ENCODE measurements at regions not wholly inside any gene's neighbourhood (a gene's known extent, or its start where the extent isn't known, plus 50 kb on each side); places are given as distances from the start of the nearest gene placed in this dataset.
A peak's percentile ranks its signal among the peaks of the same experiment; 100 is the strongest.

GRCh38 chr3:147297761-147298350, 108.5 kb downstream of the ZIC4 start:
- Histone ChIP-seq H3K4me3 (no peak overlapping the region), H3K4me1 (ENCODE audit: insufficient read depth) (no peaks in the 10 kb centered on the region), H3K79me2 (replicated peaks; ENCODE audit: insufficient read depth) (no peaks in the 10 kb centered on the region), H3K9me2 (ENCODE audit: insufficient read depth) (no peaks in the 10 kb centered on the region), H3K36me3 (ENCODE audit: insufficient read depth) (no peaks in the 10 kb centered on the region), H3K27ac (ENCODE audit: low read depth) (no peak overlapping the region), H4K20me1 (replicated peaks; ENCODE audit: insufficient read depth) (no peaks in the 10 kb centered on the region), H3K27me3 (ENCODE audit: insufficient read depth) (no peaks in the 10 kb centered on the region), H2AFZ (no peak overlapping the region), H3F3A (replicated peaks; ENCODE audit: low read depth) (no peaks in the 10 kb centered on the region), H3K4me2 (no peak overlapping the region)
- peaks cover 12% of the 10 kb centered on the region for H3K4me1 Mint-ChIP-seq
- no peaks in the 10 kb centered on the region for H3K27me3 Mint-ChIP-seq (ENCODE audit: insufficient read depth, low read depth, poor library complexity)
- H3K27ac Mint-ChIP-seq: no peak overlapping the region
- no peak overlapping the region for H3K4me3 Mint-ChIP-seq
- ATAC-seq (peak; percentile 33; the same call in 1 of the 3 replicates), DNase-seq (ENCODE audit: low spot score) (no peak)
- H3K36me3 Mint-ChIP-seq (ENCODE audit: low read depth): no peaks in the 10 kb centered on the region
- H3K9me3 Mint-ChIP-seq: no peaks in the 10 kb centered on the region
- TF ChIP-seq CTCF (conservative IDR thresholded peaks at IDR 0.05; ENCODE audit: low read depth in 2 of 2) (no peak), JUNB (IDR thresholded peaks at IDR 0.05; ENCODE audit: unreplicated experiment) (no peak), NANOG (IDR thresholded peaks at IDR 0.05; ENCODE audit: borderline replicate concordance) (no peak), ZNF462 (CRISPR knock-in tag; IDR thresholded peaks at IDR 0.05) (no peak), REST (IDR thresholded peaks at IDR 0.05; ENCODE audit: unreplicated experiment) (no peak), ETS1 (IDR thresholded peaks at IDR 0.05) (no peak), ZNF114 (CRISPR knock-in tag; IDR thresholded peaks at IDR 0.05) (no peak), CREB1 (CRISPR knock-in tag; IDR thresholded peaks at IDR 0.05; ENCODE audit: low read depth) (no peak), EZH2 (IDR thresholded peaks at IDR 0.05; ENCODE audit: low read depth, unreplicated experiment) (no peak), STAT1 (IDR thresholded peaks at IDR 0.05; ENCODE audit: unreplicated experiment) (no peak), POLR2AphosphoS5 (IDR thresholded peaks at IDR 0.05; ENCODE audit: low read depth) (no peak), ZNF331 (CRISPR knock-in tag; IDR thresholded peaks at IDR 0.05; ENCODE audit: low read depth) (no peak)
